GM19238 (cell line): ENCODE measurements at regions not wholly inside any gene's neighbourhood (a gene's known extent, or its start where the extent isn't known, plus 50 kb on each side); places are given as distances from the start of the nearest gene placed in this dataset.
"Not testable (repeated sequence)": the region's sequence is repeated elsewhere in the genome, so short reads cannot be mapped to it uniquely, and the experiment has no call there.

Source experiments
- DNase-seq: peaks from one replicate; pipeline ENCODE4 v3.0.0; 2011; ENCODE audit warnings: low spot score; ENCODE audit not compliant: insufficient read length

DNA sequence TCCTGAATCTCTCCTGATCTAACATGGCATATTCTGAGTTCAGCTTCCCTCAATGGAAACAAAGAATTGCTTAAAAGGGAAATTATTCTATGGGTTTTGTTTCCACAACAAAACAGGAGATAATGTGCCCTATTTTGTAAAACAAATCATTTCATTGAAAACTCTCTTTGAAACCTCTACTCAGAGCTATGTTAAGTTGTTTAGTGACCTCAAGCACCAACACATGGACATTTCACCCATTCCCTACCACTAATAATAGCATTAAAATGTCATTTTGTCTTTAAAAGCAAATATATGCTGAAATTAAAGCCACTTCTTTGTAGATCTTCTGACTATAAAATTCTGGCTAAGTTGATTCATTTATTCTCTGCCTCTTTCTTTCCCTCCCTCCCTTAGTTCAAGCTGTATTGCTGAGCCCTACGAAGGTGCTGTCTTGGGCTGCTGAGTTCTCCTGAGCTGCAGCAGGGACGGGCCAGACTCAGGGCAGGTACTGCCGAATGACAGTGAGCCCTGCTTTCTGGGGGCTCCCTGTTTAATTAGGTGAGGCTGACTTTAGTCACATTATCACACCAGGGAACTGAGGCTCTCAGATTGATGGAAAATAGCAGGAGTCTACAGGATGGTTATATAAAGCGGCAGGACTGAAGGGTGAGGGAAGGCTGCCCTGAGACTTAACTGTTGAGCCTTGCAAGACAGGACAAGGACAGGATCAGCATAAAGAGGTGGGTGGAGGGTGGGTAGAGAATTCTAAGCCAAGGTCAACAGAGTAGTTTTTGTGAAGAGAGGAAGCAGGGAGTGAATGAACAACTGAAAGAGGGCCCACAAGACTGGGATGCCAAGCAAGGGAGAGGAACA, 1685.1 kb downstream of the SPATA31A7 start:
- DNase-seq, result not testable (repeated sequence)

DNA sequence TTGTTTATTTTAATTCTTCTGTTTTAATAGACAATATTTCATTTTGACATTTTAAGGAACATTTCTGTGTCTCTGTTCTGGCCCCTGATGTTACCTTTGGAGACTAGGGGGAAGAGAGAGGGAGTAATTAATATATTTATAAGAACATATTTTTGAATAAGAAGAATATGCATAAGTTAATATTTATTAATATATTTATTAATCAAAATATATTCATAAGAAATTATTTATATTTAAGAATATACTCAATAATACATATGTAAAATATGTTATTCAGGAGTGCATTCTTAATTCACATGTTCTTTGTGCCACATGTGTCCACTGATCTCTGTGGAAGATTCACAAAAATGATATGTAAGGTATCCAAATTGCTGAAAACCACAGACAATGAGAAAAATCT, 1687.7 kb downstream of the SPATA31A7 start:
- not testable (repeated sequence) for DNase-seq

- not testable (repeated sequence) for DNase-seq
Measured at GRCh38 chr9:62877987-62878386, 1688.2 kb downstream of the SPATA31A7 start.

- not testable (repeated sequence) for DNase-seq
Measured at GRCh38 chr9:62880453-62880852, 1690.6 kb downstream of the SPATA31A7 start.

- not testable (repeated sequence) for DNase-seq
Measured at GRCh38 chr9:62880971-62881370, 1691.1 kb downstream of the SPATA31A7 start.

DNA sequence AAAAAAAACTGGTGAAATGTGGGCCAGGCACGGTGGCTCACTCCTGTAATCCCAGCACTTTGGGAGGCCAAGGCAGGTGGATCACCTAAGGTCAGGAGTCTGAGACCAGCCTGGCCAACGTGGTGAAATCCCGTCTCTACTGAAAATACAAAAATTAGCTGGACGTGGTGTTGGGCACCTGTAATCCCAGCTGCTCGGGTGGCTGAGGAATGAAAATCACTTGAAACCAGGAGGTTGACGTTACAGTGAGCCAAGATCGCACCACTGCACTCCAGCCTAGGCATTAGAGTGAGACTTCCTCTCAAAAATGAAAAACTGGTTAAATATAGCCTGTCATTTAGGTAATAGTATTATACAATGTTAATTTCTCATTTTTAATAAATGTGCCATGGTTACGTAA, 1692.0 kb downstream of the SPATA31A7 start:
- not testable (repeated sequence) for DNase-seq

DNA sequence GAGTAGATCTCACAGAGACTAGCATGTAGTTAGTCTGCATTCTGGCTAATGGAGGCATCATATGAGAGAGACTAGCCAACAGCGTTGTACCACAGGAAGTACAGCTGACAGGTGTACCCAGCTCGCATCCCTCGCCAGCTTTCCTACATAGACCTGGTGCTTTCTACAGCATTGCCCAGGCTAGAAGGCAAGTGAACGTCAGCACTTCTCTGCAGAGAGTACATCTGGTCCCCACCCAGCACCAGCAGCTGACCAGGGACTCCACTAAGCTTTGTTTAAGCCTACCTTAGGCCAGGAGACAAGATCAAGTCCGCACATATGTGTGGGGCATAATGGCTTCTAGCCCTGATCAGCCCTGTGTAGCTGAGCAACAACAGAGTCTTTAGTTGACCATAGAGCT, 1692.9 kb downstream of the SPATA31A7 start:
- DNase-seq, result not testable (repeated sequence)

- DNase-seq, result not testable (repeated sequence)
Measured at GRCh38 chr9:62896692-62897091, 1706.9 kb downstream of the SPATA31A7 start.

GRCh38 chr9:62897411-62898225, 1707.8 kb downstream of the SPATA31A7 start:
- not testable (repeated sequence) for DNase-seq

- DNase-seq, result not testable (repeated sequence)
Measured at GRCh38 chr9:62899666-62900065, 1709.8 kb downstream of the SPATA31A7 start.

DNA sequence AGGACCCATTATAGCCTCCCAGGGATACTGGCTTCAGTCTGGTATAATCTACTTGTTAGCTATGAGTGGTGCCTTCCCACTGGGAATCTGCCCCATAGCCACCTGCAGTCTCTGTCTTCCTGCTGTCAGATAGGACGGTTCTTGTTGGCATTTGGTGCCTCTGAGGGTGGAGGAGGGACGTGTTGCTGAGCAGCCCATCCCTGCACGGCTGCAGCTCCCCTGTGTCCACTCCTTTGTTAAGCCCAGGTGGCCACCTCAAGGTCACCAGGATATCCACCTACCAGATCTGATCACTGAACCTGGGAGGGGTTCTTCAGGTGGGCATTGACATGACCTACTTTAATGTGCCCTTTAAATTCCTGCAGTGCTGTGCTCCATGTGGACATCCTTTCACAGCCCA, 1714.2 kb downstream of the SPATA31A7 start:
- DNase-seq, result not testable (repeated sequence)

GRCh38 chr9:62905722-62906121, 1715.9 kb downstream of the SPATA31A7 start:
- not testable (repeated sequence) for DNase-seq

DNA sequence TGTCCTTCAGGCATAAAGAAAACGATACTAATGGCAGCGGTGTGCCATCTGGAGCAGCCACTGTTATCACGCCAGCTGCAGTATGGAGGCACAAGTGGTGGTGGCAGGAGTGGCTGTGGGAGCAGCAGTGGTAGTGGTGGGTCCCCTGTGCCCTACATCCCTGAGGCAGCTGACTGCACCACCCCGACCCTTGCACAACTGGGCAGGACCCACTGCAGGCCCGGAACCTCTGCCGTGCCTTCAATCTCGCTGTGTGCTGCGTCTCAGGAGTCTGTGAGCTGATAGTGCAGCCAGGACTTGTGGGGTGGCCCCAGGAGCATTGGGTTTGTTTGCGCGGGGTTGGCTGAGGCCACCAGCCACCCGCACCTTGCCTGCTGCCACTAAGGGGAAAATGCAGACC, 1718.0 kb downstream of the SPATA31A7 start:
- DNase-seq, result not testable (repeated sequence)

DNA sequence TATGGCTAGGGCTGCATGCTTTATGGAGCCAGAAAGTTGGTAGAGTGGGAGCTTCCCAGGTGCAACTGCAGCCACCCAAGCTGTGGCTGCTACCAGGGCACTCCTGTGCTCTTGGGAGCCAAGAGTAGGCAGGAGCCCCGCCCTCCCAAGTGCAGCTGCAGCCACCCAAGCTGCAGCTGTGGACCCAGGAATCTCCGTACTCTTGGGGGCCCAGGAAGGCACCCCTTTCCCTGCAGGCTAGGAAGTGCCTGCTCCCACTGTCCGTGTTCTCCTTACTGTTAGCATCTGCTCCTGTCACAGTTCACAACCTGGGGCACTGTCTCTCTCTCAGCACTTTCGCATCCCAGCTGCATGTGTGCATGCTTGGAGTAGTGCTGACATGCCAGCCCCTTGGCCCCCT, 1718.4 kb downstream of the SPATA31A7 start:
- DNase-seq, result not testable (repeated sequence)

- DNase-seq, result not testable (repeated sequence)
Measured at GRCh38 chr9:62909447-62909846, 1719.6 kb downstream of the SPATA31A7 start.

DNA sequence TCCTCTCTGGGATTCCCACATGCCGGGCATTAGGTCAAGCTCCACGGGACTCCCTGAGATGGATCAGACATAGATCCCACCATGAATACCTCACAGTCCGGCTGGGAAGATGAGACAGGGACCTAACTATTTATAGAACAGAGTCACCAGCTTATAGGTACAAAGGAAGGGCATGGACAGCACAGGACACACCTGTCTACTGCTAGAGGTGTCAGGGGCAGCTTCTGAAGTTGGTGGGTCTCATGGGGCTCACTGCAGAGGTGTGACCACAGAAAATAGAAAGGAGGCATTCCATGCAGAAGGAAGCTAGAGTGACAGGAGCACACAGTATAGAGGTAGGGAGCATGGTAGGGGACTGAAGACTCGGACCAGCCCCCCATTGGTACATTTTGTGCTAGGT, 1722.4 kb downstream of the SPATA31A7 start:
- not testable (repeated sequence) for DNase-seq

GRCh38 chr9:62915168-62915567, 1725.3 kb downstream of the SPATA31A7 start:
- not testable (repeated sequence) for DNase-seq

DNA sequence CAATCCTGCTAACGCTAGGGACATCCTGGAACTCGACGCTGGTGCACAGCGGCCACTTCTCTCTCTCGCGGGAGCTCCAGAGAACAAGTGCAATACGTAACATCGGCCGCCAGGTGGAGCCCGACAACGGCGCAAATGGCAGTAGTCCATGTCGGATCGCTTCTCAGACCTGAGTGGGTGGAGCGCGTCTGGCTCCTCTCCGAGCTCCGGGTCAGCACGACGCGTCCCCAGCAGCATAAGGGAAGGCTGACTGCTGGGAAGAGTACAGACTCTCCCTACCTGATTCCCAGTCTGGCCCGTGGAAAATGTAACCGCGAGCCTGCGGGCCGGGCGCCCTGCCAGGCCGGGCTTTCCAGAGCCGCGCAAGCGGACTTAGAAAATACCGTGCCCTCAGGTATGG, 1725.8 kb downstream of the SPATA31A7 start:
- DNase-seq, result not testable (repeated sequence)

- not testable (repeated sequence) for DNase-seq
Measured at GRCh38 chr9:62918648-62919385, 1729.0 kb downstream of the SPATA31A7 start.

DNA sequence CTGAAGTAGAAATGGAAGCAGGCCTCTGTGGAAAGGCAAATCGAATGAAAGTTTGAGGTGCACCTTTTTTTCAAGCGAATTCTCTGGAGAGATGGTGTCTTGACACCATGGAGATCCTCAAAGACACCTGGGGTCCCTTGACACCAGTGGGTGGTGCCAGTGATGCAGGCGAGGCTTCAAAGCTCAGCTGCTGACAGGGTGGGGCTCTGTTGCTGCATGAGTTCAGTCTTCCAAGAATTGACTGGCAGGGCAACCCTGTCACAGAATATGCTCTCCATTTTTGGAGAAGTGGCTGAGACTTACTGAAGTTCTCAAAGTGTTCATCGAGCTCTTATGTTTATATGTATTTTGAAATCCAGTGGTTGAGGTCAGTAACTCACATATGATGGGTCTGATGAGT, 1741.6 kb downstream of the SPATA31A7 start:
- not testable (repeated sequence) for DNase-seq

DNA sequence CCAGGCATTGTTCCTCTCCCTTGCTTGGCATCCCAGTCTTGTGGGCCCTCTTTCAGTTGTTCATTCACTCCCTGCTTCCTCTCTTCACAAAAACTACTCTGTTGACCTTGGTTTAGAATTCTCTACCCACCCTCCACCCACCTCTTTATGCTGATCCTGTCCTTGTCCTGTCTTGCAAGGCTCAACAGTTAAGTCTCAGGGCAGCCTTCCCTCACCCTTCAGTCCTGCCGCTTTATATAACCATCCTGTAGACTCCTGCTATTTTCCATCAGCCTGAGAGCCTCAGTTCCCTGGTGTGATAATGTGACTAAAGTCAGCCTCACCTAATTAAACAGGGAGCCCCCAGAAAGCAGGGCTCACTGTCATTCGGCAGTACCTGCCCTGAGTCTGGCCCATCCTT, 1763.0 kb downstream of the SPATA31A7 start:
- DNase-seq, result not testable (repeated sequence)
